ENCODE measurements at regions not wholly inside any gene's neighbourhood (a gene's known extent, or its start where the extent isn't known, plus 50 kb on each side); places are given as distances from the start of the nearest gene placed in this dataset.

GRCh38 chr2:181130686-181131085 lies 150.3 kb downstream of the UBE2E3 start:
- no peak for FAIRE-seq
- dilution Hi-C loops (cut with MboI; ENCODE audit: extremely low pct_ligation_motif_present, low sequenced_read_pairs), result no loop called here

DNA sequence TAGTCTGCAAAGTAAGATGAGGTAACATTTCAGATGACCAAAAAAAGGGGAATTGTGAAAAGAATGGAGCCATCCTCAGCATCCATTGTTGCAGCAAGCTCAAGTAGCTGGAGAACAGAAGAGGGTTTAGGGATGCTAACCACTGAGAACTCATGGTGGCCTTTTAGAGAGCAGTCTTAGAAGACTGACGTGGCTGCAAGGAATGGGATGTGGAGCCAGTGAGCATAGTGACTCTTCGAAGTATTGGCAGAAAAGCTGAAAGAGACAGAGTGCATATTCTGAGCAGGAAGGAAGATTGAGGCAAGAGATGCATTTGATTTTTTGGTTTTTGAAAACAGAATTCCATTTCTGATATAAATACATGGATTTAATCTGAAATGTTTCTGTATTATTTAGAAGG lies 151.2 kb downstream of the UBE2E3 start:
- no peak for FAIRE-seq
- no peak overlapping the region for H3K4me2 ChIP-seq (ENCODE audit: control insufficient read depth, extremely low read depth, insufficient read depth, low read depth, low read length)

More at GRCh38 chr2:181130686-181131085, 150.3 kb downstream of the UBE2E3 start:
- no peaks in the 10 kb centered on the region for H3K27me3 ChIP-seq (ENCODE audit: control insufficient read depth, extremely low read depth, insufficient read depth, low read length)
- H3K4me3 ChIP-seq (ENCODE audit: control insufficient read depth in 2 of 3, extremely low read depth in 1 of 3, insufficient read depth in 2 of 3, low read depth in 1 of 3, low read length in 3 of 3), result no peak overlapping the region
- H3K27ac ChIP-seq (ENCODE audit: control insufficient read depth, insufficient read depth, low read length), result no peak overlapping the region
- H4K20me1 ChIP-seq (ENCODE audit: control insufficient read depth, extremely low read depth, insufficient read depth, low read length), result no peaks in the 10 kb centered on the region
- H3K79me2 ChIP-seq (ENCODE audit: control insufficient read depth, insufficient read depth, low read length), result no peaks in the 10 kb centered on the region
- no peak overlapping the region for H2AFZ ChIP-seq (ENCODE audit: control insufficient read depth, low read length)
- H3K4me2 ChIP-seq (ENCODE audit: control insufficient read depth, extremely low read depth, insufficient read depth, low read depth, low read length), result no peak overlapping the region
- no peak overlapping the region for H3K9ac ChIP-seq (ENCODE audit: control insufficient read depth, extremely low read depth, insufficient read depth, low read length)
- no peak for DNase-seq (ENCODE audit: low read depth, low spot score)
- H3K4me1 ChIP-seq (ENCODE audit: control insufficient read depth, extremely low read depth, insufficient read depth, low read length), result no peaks in the 10 kb centered on the region
- no peaks in the 10 kb centered on the region for H3K36me3 ChIP-seq (ENCODE audit: control insufficient read depth in 2 of 2, extremely low read depth in 1 of 2, insufficient read depth in 2 of 2, low read length in 2 of 2)
- no peaks in the 10 kb centered on the region for H3K9me3 ChIP-seq (ENCODE audit: control insufficient read depth, low read depth, low read length)
- H3K9me1 ChIP-seq (ENCODE audit: control insufficient read depth, extremely low read depth, insufficient read depth, low read length), result no peaks in the 10 kb centered on the region
- no peak for TF ChIP-seq EZH2 (IDR thresholded peaks at IDR 0.05; ENCODE audit: low read length)
- TF ChIP-seq, protein P1, sequence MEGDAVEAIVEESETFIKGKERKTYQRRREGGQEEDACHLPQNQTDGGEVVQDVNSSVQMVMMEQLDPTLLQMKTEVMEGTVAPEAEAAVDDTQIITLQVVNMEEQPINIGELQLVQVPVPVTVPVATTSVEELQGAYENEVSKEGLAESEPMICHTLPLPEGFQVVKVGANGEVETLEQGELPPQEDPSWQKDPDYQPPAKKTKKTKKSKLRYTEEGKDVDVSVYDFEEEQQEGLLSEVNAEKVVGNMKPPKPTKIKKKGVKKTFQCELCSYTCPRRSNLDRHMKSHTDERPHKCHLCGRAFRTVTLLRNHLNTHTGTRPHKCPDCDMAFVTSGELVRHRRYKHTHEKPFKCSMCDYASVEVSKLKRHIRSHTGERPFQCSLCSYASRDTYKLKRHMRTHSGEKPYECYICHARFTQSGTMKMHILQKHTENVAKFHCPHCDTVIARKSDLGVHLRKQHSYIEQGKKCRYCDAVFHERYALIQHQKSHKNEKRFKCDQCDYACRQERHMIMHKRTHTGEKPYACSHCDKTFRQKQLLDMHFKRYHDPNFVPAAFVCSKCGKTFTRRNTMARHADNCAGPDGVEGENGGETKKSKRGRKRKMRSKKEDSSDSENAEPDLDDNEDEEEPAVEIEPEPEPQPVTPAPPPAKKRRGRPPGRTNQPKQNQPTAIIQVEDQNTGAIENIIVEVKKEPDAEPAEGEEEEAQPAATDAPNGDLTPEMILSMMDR (optimal IDR thresholded peaks at IDR 0.05 in 1 of 3, IDR thresholded peaks at IDR 0.05 in 1 of 3, conservative IDR thresholded peaks at IDR 0.05 in 1 of 3; ENCODE audit: extremely low read depth in 1 of 3, insufficient read depth in 2 of 3, low read length in 3 of 3), result no peak

More for the DNA sequence above, 151.2 kb downstream of the UBE2E3 start:
- DNase-seq (ENCODE audit: low read depth, low spot score), result no peak
- H3K9me3 ChIP-seq (ENCODE audit: control insufficient read depth, low read depth, low read length), result no peaks in the 10 kb centered on the region
- no peaks in the 10 kb centered on the region for H3K9me1 ChIP-seq (ENCODE audit: control insufficient read depth, extremely low read depth, insufficient read depth, low read length)
- H2AFZ ChIP-seq (ENCODE audit: control insufficient read depth, low read length), result no peak overlapping the region
- no peak overlapping the region for H3K27ac ChIP-seq (ENCODE audit: control insufficient read depth, insufficient read depth, low read length)
- H3K4me1 ChIP-seq (ENCODE audit: control insufficient read depth, extremely low read depth, insufficient read depth, low read length), result no peaks in the 10 kb centered on the region
- H3K9ac ChIP-seq (ENCODE audit: control insufficient read depth, extremely low read depth, insufficient read depth, low read length), result no peak overlapping the region
- no peaks in the 10 kb centered on the region for H3K79me2 ChIP-seq (ENCODE audit: control insufficient read depth, insufficient read depth, low read length)
- TF ChIP-seq, protein P1 (optimal IDR thresholded peaks at IDR 0.05 in 1 of 3, IDR thresholded peaks at IDR 0.05 in 1 of 3, conservative IDR thresholded peaks at IDR 0.05 in 1 of 3; ENCODE audit: extremely low read depth in 1 of 3, insufficient read depth in 2 of 3, low read length in 3 of 3), result no peak
- TF ChIP-seq EZH2 (IDR thresholded peaks at IDR 0.05; ENCODE audit: low read length), result no peak
- dilution Hi-C loops (cut with MboI; ENCODE audit: extremely low pct_ligation_motif_present, low sequenced_read_pairs), result no loop called here
- H3K36me3 ChIP-seq (ENCODE audit: control insufficient read depth in 2 of 2, extremely low read depth in 1 of 2, insufficient read depth in 2 of 2, low read length in 2 of 2), result no peaks in the 10 kb centered on the region
- H3K4me3 ChIP-seq (ENCODE audit: control insufficient read depth in 2 of 3, extremely low read depth in 1 of 3, insufficient read depth in 2 of 3, low read depth in 1 of 3, low read length in 3 of 3), result no peak overlapping the region
- no peaks in the 10 kb centered on the region for H4K20me1 ChIP-seq (ENCODE audit: control insufficient read depth, extremely low read depth, insufficient read depth, low read length)
- no peaks in the 10 kb centered on the region for H3K27me3 ChIP-seq (ENCODE audit: control insufficient read depth, extremely low read depth, insufficient read depth, low read length)
